WI38 (cell line): ENCODE measurements at regions not wholly inside any gene's neighbourhood (a gene's known extent, or its start where the extent isn't known, plus 50 kb on each side); places are given as distances from the start of the nearest gene placed in this dataset.
"Not testable (repeated sequence)": the region's sequence is repeated elsewhere in the genome, so short reads cannot be mapped to it uniquely, and the experiment has no call there.

Experiments
- H3K4me3 ChIP-seq: 2 replicates; pipeline ENCODE4 v1.5.1; 2011; ENCODE audit warnings: low read depth, mild to moderate bottlenecking, control low read depth, low read length
- CTCF ChIP-seq: IDR thresholded peaks from 2 replicates; pipeline ENCODE4 v1.5.1; 2012; ENCODE audit warnings: low read depth, mild to moderate bottlenecking, control low read depth, low read length

GRCh38 chr18:4781873-4782272 is 326.8 kb upstream of the DLGAP1 start:
- no peak for TF ChIP-seq CTCF
- H3K4me3 ChIP-seq, result no peak overlapping the region

- no peak for TF ChIP-seq CTCF
- H3K4me3 ChIP-seq, result no peak overlapping the region
These were observed 310.3 kb upstream of the DLGAP1 start for GRCh38 chr18:4765401-4765800.

- no peak overlapping the region for H3K4me3 ChIP-seq
- no peak for TF ChIP-seq CTCF
These were observed 307.2 kb upstream of the DLGAP1 start for GRCh38 chr18:4762330-4762729.

DNA sequence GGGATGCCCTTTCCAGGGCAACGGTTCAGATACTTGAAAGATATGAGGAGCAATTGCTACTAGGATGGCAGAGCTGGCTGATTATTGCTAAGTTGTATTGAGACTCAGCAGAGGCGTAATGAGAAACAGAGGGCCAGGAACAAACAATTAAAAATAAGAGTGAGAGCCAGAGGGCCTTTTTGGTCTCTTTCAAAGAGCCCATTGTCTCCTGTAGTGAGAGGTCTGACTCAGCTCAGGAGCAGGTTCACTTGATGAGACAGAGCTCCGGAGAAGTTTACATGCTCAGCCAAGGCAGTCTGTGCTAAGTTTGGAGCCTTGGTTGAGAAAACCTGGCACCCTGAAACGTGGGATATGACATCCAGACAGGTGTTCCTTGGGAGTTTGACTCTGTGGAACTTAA is 303.9 kb upstream of the DLGAP1 start:
- TF ChIP-seq CTCF, result no peak
- no peak overlapping the region for H3K4me3 ChIP-seq

DNA sequence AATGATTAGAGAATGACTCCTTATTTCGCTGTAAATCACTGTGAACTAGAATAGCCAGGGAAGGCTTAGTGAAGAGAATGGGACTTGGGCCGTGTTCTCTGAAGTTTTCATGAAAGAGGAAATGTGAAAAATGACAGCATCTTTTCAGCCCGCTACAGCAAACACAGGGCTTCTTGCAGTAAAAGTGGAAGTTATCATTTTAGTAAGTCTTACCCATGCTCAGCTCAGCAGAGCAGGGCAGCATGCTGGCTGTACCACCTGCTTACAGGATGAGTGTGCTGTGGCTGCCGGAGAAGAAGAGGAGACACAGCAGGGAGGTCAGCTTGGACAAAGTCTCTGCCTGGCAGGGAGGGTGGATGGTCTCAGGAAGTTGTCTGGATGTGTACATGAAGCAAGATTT is 300.7 kb upstream of the DLGAP1 start:
- TF ChIP-seq CTCF, result no peak
- no peak overlapping the region for H3K4me3 ChIP-seq

- H3K4me3 ChIP-seq, result not testable (repeated sequence)
These were observed 298.0 kb upstream of the DLGAP1 start for GRCh38 chr18:4753151-4753550.

GRCh38 chr18:4751523-4751922 is 296.4 kb upstream of the DLGAP1 start:
- TF ChIP-seq CTCF, result no peak
- H3K4me3 ChIP-seq, result no peak overlapping the region

DNA sequence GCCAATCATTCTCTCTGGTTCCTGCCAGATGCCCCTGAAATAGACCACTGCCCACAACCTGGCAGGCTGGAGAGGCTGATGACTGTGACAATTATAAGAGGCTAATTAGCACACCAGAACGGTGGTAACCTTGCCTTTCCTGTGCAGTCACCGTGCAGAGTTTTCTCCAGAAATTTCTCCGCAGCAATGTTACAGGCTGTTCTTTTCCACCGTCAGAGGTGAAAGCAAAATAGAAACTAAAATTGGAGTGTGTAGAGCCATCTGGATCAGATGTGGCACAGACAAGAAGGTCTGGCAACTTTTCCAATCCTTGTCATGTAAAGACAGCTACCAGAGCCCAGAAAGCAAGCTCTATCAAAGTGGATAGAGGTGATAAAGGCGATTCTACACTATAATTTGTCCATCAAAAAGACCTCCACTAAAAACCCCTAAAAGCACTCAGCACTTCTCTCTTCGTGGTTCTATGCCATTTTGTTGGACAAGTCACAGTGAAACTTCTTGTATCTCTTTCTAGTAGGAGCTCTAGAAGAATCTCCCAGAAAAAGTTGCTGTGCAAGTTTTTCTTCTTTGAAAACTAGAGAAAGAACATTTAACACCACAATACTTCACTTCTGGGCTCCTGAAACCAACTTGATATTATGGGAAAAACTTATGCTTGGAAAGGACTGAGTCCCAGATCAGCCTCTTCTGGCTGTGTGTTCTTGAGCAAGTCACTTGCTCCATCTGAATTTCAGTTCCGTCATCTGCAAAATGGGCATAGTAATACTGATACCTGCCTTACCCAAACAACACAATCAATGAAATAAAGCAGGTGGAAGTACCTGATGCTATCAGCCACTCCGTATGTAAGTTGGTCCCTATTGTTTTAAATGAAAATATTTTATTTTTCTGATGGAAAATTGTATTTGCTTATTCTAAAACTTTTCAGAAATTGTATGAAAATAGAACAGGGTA is 295.6 kb upstream of the DLGAP1 start:
- no peak overlapping the region for H3K4me3 ChIP-seq

More for the DNA sequence above, 295.6 kb upstream of the DLGAP1 start:
- no peak for TF ChIP-seq CTCF
